ENCODE measurements at regions not wholly inside any gene's neighbourhood (a gene's known extent, or its start where the extent isn't known, plus 50 kb on each side); places are given as distances from the start of the nearest gene placed in this dataset.

DNA sequence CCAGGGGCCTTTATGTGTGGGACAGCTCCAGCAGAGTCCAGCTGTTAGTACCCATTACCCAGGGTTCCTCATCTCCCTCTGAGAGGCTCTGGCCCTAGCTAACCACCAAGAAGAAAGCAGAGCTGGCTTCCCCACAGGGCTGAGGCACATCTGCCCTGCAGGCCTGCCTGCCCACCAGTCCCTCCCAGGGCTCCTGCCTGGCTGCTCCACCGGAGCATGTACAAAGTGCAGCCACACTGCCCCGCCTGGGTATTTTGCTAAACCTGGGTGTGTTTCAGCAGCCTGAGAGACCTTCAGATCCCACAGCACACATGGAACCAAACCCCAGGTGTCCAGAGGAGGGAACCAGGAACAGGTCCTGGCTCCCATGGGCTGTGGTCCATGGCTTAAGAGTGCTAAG is 500.4 kb upstream of the KLHL4 start:
- H3K4me3 ChIP-seq (ENCODE audit: extremely low read depth in 1 of 4, insufficient read depth in 2 of 4, low read depth in 3 of 4, low read length in 4 of 4) = no peak overlapping the region
- H3K36me3 ChIP-seq (ENCODE audit: control insufficient read depth in 2 of 4, insufficient read depth in 4 of 4, low read length in 3 of 4) = no peaks in the 10 kb centered on the region
- H4K91ac ChIP-seq (replicated peaks; ENCODE audit: insufficient read length, low read length) = no peak overlapping the region
- H2BK5ac ChIP-seq (ENCODE audit: low read depth, low read length) = no peak overlapping the region
- DNase-seq (ENCODE audit: low read depth in 1 of 2, low spot score in 2 of 2) (no peak), FAIRE-seq (no peak)
- H3K4me2 ChIP-seq (ENCODE audit: insufficient read depth in 1 of 2, low read depth in 2 of 2, low read length in 2 of 2) = no peak overlapping the region
- no peaks in the 10 kb centered on the region for H3K79me1 ChIP-seq (ENCODE audit: low read depth, low read length)
- no peaks in the 10 kb centered on the region for H3K4me1 ChIP-seq (replicated peaks in 1 of 4; ENCODE audit: control insufficient read depth in 3 of 4, insufficient read depth in 4 of 4, low read length in 3 of 4)
- no peak overlapping the region for H3K23ac ChIP-seq (ENCODE audit: insufficient read length)
- H2AFZ ChIP-seq (ENCODE audit: low read length) = no peak overlapping the region
- no peak overlapping the region for H2BK15ac ChIP-seq (ENCODE audit: low read length)
- ChIA-PET CTCF (ENCODE audit: partially characterized antibody) (no interaction called here), POLR2A (ENCODE audit: partially characterized antibody) (no interaction called here)
- no peak overlapping the region for H3K56ac ChIP-seq (replicated peaks; ENCODE audit: insufficient read length, low read depth, low read length)
- no peak overlapping the region for H3K14ac ChIP-seq (ENCODE audit: insufficient read length)
- H4K20me1 ChIP-seq (replicated peaks in 1 of 2; ENCODE audit: control insufficient read depth in 1 of 2, insufficient read depth in 2 of 2, low read length in 2 of 2) = no peaks in the 10 kb centered on the region
- no peak overlapping the region for H2AK5ac ChIP-seq (ENCODE audit: low read depth, low read length)
- H4K5ac ChIP-seq (ENCODE audit: insufficient read length, low read depth, low read length) = no peak overlapping the region
- H3K4ac ChIP-seq (replicated peaks; ENCODE audit: insufficient read length, low read depth, low read length) = no peak overlapping the region
- no peak overlapping the region for H2BK120ac ChIP-seq (replicated peaks; ENCODE audit: low read depth, low read length)
- no peaks in the 10 kb centered on the region for H3K79me2 ChIP-seq (ENCODE audit: control insufficient read depth in 1 of 2, insufficient read depth in 2 of 2, low read length in 2 of 2)
- no peak overlapping the region for H4K8ac ChIP-seq (ENCODE audit: extremely low read depth, insufficient read depth, low read length)
- H3K9ac ChIP-seq (replicated peaks in 1 of 4; ENCODE audit: extremely low read depth in 1 of 4, low read depth in 3 of 4, low read length in 3 of 4) = no peak overlapping the region
- WGBS, 2 experiments (ENCODE audit: extremely low coverage in 1 of 2, insufficient coverage in 1 of 2, insufficient read length in 1 of 2, insufficient replicate concordance in 2 of 2, low coverage in 1 of 2, low lambda C conversion rate in 2 of 2, missing lambda C conversion rate in 1 of 2) = 100% methylated on average over 2 of the region's 2 CpGs; no CpG with 5 or more reads in 1 of the 2 experiments
- no peak overlapping the region for H2BK20ac ChIP-seq (ENCODE audit: low read length)
- H3K27me3 ChIP-seq (replicated peaks in 1 of 4; ENCODE audit: control insufficient read depth in 3 of 4, extremely low read depth in 1 of 4, insufficient read depth in 3 of 4, low read length in 3 of 4) = no peaks in the 10 kb centered on the region
- H2BK12ac ChIP-seq (ENCODE audit: low read depth, low read length) = no peak overlapping the region
- no peaks in the 10 kb centered on the region for H3K9me3 ChIP-seq (ENCODE audit: insufficient read depth in 2 of 2, low read depth in 1 of 2, low read length in 1 of 2)
- no peak overlapping the region for H3K18ac ChIP-seq (ENCODE audit: extremely low read depth, low read length)
- H3K23me2 ChIP-seq (ENCODE audit: low read depth, low read length) = no peaks in the 10 kb centered on the region
- H3K27ac ChIP-seq (ENCODE audit: low read depth, low read length) = no peak overlapping the region
- TF ChIP-seq KDM1A (IDR thresholded peaks at IDR 0.05; ENCODE audit: borderline replicate concordance, low read length) (no peak), FOSL1 (IDR thresholded peaks at IDR 0.05; ENCODE audit: insufficient read depth, low read depth, low read length) (no peak), POLR2AphosphoS5 (IDR thresholded peaks at IDR 0.05; ENCODE audit: low read depth, low read length) (no peak), SP2 (IDR thresholded peaks at IDR 0.05; ENCODE audit: low read length) (no peak), ZNF274 (IDR thresholded peaks at IDR 0.05; ENCODE audit: borderline replicate concordance, extremely low read depth, low read length) (no peak), RXRA (IDR thresholded peaks at IDR 0.05; ENCODE audit: insufficient read depth, low read depth, low read length) (no peak), BRCA1 (IDR thresholded peaks at IDR 0.05; ENCODE audit: low read depth, low read length) (no peak), KDM4A (IDR thresholded peaks at IDR 0.05; ENCODE audit: low read depth, low read length, severe bottlenecking) (no peak), GABPA (IDR thresholded peaks at IDR 0.05; ENCODE audit: borderline replicate concordance, insufficient read depth, low read length) (no peak), SIN3A (conservative IDR thresholded peaks at IDR 0.05 in 1 of 2, IDR thresholded peaks at IDR 0.05 in 1 of 2; ENCODE audit: low read depth in 1 of 2, low read length in 2 of 2) (no peak), USF2 (IDR thresholded peaks at IDR 0.05; ENCODE audit: low read length) (no peak), BACH1 (IDR thresholded peaks at IDR 0.05; ENCODE audit: low read length) (no peak)
- TF ChIP-seq, protein P1, sequence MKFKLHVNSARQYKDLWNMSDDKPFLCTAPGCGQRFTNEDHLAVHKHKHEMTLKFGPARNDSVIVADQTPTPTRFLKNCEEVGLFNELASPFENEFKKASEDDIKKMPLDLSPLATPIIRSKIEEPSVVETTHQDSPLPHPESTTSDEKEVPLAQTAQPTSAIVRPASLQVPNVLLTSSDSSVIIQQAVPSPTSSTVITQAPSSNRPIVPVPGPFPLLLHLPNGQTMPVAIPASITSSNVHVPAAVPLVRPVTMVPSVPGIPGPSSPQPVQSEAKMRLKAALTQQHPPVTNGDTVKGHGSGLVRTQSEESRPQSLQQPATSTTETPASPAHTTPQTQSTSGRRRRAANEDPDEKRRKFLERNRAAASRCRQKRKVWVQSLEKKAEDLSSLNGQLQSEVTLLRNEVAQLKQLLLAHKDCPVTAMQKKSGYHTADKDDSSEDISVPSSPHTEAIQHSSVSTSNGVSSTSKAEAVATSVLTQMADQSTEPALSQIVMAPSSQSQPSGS (IDR thresholded peaks at IDR 0.05; ENCODE audit: low read length) = no peak
